H1 (cell line): ENCODE measurements at regions not wholly inside any gene's neighbourhood (a gene's known extent, or its start where the extent isn't known, plus 50 kb on each side); places are given as distances from the start of the nearest gene placed in this dataset.

ENCODE experiments used
- CBX8 ChIP-seq: fragments of 300-800, 300-1000 bp; sonication (generic); IDR thresholded peaks from 2 replicates; pipeline ENCODE4 v1.7.1; 2016; ENCODE audit warnings: low read depth, low read length, borderline replicate concordance
- CEBPB ChIP-seq: IDR thresholded peaks from 2 replicates; pipeline ENCODE4 v1.6.1; 2012; ENCODE audit warnings: low read depth, low read length
- EZH2 ChIP-seq: fragments of 200-600 bp; sonication (generic); IDR thresholded peaks from 2 replicates; pipeline ENCODE4 v1.7.1; 2012; ENCODE audit warnings: low read depth, mild to moderate bottlenecking, moderate library complexity, low read length, inconsistent platforms; ENCODE audit not compliant: severe bottlenecking
- HDAC6 ChIP-seq: IDR thresholded peaks from one replicate; pipeline ENCODE4 v1.7.1; 2012; ENCODE audit warnings: low read depth, mild to moderate bottlenecking, inconsistent platforms, low read length, moderate library complexity
- POLR2A ChIP-seq, 2 experiments: IDR thresholded peaks; 1 replicate in 1 of 2; 2 replicates in 1 of 2; pipeline ENCODE4 v1.6.1; 2011; ENCODE audit warnings: low read depth in 2 of 2, low read length in 2 of 2, mild to moderate bottlenecking in 2 of 2; ENCODE audit errors: control extremely low read depth in 1 of 2
- RXRA ChIP-seq: IDR thresholded peaks from 2 replicates; pipeline ENCODE4 v1.6.1; 2011; ENCODE audit warnings: low read depth, mild to moderate bottlenecking, low read length, moderate library complexity; ENCODE audit not compliant: insufficient read depth
- SIRT6 ChIP-seq: IDR thresholded peaks from one replicate; pipeline ENCODE4 v1.7.1; 2012; ENCODE audit warnings: low read length, inconsistent platforms
- TAF1 ChIP-seq: IDR thresholded peaks from 2 replicates; pipeline ENCODE4 v1.6.1; 2011; ENCODE audit warnings: mild to moderate bottlenecking, low read depth, low read length
- TAF7 ChIP-seq: optimal IDR thresholded peaks from 2 replicates; pipeline ENCODE3; 2011; ENCODE audit warnings: low read depth, mild to moderate bottlenecking, inconsistent platforms, low read length, moderate library complexity, borderline replicate concordance
- TF ChIP-seq, protein P1 (sequence below), 3 experiments: IDR thresholded peaks; 1 replicate in 2 of 3; 2 replicates in 1 of 3; pipeline versions ENCODE4 v1.5.1 to v1.6.1; 2011; ENCODE audit warnings: low read length in 3 of 3, mild to moderate bottlenecking in 3 of 3, inconsistent platforms in 2 of 3, low read depth in 1 of 3, moderate library complexity in 1 of 3; ENCODE audit not compliant: insufficient read depth in 1 of 3; ENCODE audit errors: control extremely low read depth in 1 of 3
- TF ChIP-seq, protein P2 (sequence below): IDR thresholded peaks from 2 replicates; pipeline ENCODE4 v1.6.1; 2012; ENCODE audit warnings: inconsistent platforms

GRCh38 chr1:163824490-163824889 lies 502.7 kb downstream of the NUF2 start:
- TF ChIP-seq POLR2A (IDR thresholded peaks at IDR 0.05; ENCODE audit: control extremely low read depth in 1 of 2, low read depth in 2 of 2, low read length in 2 of 2) = no peak
- TF ChIP-seq CEBPB = no peak
- TF ChIP-seq, protein P1, sequence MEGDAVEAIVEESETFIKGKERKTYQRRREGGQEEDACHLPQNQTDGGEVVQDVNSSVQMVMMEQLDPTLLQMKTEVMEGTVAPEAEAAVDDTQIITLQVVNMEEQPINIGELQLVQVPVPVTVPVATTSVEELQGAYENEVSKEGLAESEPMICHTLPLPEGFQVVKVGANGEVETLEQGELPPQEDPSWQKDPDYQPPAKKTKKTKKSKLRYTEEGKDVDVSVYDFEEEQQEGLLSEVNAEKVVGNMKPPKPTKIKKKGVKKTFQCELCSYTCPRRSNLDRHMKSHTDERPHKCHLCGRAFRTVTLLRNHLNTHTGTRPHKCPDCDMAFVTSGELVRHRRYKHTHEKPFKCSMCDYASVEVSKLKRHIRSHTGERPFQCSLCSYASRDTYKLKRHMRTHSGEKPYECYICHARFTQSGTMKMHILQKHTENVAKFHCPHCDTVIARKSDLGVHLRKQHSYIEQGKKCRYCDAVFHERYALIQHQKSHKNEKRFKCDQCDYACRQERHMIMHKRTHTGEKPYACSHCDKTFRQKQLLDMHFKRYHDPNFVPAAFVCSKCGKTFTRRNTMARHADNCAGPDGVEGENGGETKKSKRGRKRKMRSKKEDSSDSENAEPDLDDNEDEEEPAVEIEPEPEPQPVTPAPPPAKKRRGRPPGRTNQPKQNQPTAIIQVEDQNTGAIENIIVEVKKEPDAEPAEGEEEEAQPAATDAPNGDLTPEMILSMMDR (IDR thresholded peaks at IDR 0.05; ENCODE audit: control extremely low read depth in 1 of 3, insufficient read depth in 1 of 3, low read depth in 1 of 3, low read length in 3 of 3) = no peak
- no peak for TF ChIP-seq TAF7
- no peak for TF ChIP-seq SIRT6
- TF ChIP-seq RXRA = no peak
- TF ChIP-seq, protein P2, sequence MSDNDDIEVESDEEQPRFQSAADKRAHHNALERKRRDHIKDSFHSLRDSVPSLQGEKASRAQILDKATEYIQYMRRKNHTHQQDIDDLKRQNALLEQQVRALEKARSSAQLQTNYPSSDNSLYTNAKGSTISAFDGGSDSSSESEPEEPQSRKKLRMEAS = no peak
- no peak for TF ChIP-seq CBX8
- no peak for TF ChIP-seq HDAC6
- TF ChIP-seq TAF1 = no peak
- TF ChIP-seq EZH2 = no peak
